Caco-2 (cell line): ENCODE measurements at regions not wholly inside any gene's neighbourhood (a gene's known extent, or its start where the extent isn't known, plus 50 kb on each side); places are given as distances from the start of the nearest gene placed in this dataset.

Experiments
- BruUV-seq: library from RNA; stranded (reverse); fragments of 400-500 nt; replicated peaks from 2 replicates; lab custom pipeline; 2021; lab: Mats Ljungman, UMichigan
- CTCF ChIA-PET: fragments of 300-600 bp; sonication (Branson Sonifier 250); formaldehyde crosslinking; loops from one replicate; lab custom pipeline; 2022; ENCODE audit warnings: antibody characterized with exemption; lab: Charles Lee
- POLR2A ChIA-PET: fragments of 300-600 bp; sonication (Branson Sonifier 250); formaldehyde crosslinking; loops from one replicate; lab custom pipeline; 2022; ENCODE audit warnings: antibody characterized with exemption; lab: Charles Lee
- DNase-seq, 2 experiments: peaks; one replicate each; pipeline versions ENCODE4 v3.0.0 to v3.0.0-alpha.2; 2020 to 2022
- H3K27me3 ChIP-seq: replicated peaks from 2 replicates; pipeline ENCODE4 v1.6.0; 2011; ENCODE audit warnings: low read length; ENCODE audit not compliant: control insufficient read depth, insufficient read depth
- H3K36me3 ChIP-seq: 2 replicates; pipeline ENCODE4 v1.5.1; 2011; ENCODE audit warnings: low read length; ENCODE audit not compliant: control insufficient read depth, insufficient read depth
- H3K4me1 ChIP-seq: fragments of 250-450 bp; sonication (Bioruptor Pico); 2 replicates; pipeline ENCODE4 v1.5.1; 2020; ENCODE audit warnings: mild to moderate bottlenecking
- H3K4me3 ChIP-seq: 2 replicates; pipeline ENCODE4 v1.5.1; 2011; ENCODE audit warnings: low read depth, mild to moderate bottlenecking, control low read depth, low read length
- H3K9me3 ChIP-seq: fragments of 250-450 bp; sonication (Bioruptor Pico); 2 replicates; pipeline ENCODE4 v1.5.1; 2020; ENCODE audit warnings: mild to moderate bottlenecking, moderate library complexity
- H3K27ac Mint-ChIP-seq: one replicate; pipeline ENCODE4 v1.8.0; 2022; ENCODE audit warnings: mixed read lengths; ENCODE audit not compliant: unreplicated experiment
- H3K27me3 Mint-ChIP-seq: one replicate; pipeline ENCODE4 v1.8.0; 2022; ENCODE audit warnings: mixed read lengths; ENCODE audit not compliant: insufficient read depth, unreplicated experiment
- H3K36me3 Mint-ChIP-seq: one replicate; pipeline ENCODE4 v1.8.0; 2022; ENCODE audit warnings: mild to moderate bottlenecking, mixed read lengths; ENCODE audit not compliant: insufficient read depth, unreplicated experiment
- H3K4me1 Mint-ChIP-seq: one replicate; pipeline ENCODE4 v1.8.0; 2022; ENCODE audit warnings: low read depth, mixed read lengths; ENCODE audit not compliant: unreplicated experiment
- H3K4me3 Mint-ChIP-seq: one replicate; pipeline ENCODE4 v1.8.0; 2022; ENCODE audit warnings: mild to moderate bottlenecking, moderate library complexity, mixed read lengths; ENCODE audit not compliant: unreplicated experiment
- H3K9me3 Mint-ChIP-seq: one replicate; pipeline ENCODE4 v1.8.0; 2022; ENCODE audit warnings: mixed read lengths; ENCODE audit not compliant: unreplicated experiment
- CTCF ChIP-seq, 2 experiments: fragments of 200-600 bp in 1 of 2; IDR thresholded peaks; 1 replicate in 1 of 2; 2 replicates in 1 of 2; pipeline versions ENCODE4 v1.5.1 to v1.8.0; 2011 to 2022; ENCODE audit warnings: antibody characterized with exemption in 1 of 2, control low read depth in 1 of 2, inconsistent platforms in 1 of 2, low read depth in 1 of 2, low read length in 1 of 2, mild to moderate bottlenecking in 1 of 2, moderate library complexity in 1 of 2; ENCODE audit not compliant: insufficient read depth in 1 of 2, severe bottlenecking in 1 of 2, unreplicated experiment in 1 of 2
- intact Hi-C: fragments of 100-400 bp; cut with micrococcal nuclease; formaldehyde crosslinking; loops from one replicate; pipeline ENCODE4 v1.10.0; 2022; ENCODE audit not compliant: unreplicated experiment

- no peaks in the 10 kb centered on the region for H3K27me3 ChIP-seq
- no peaks in the 10 kb centered on the region for H3K4me1 ChIP-seq
- H3K4me1 Mint-ChIP-seq = no peaks in the 10 kb centered on the region
- H3K36me3 ChIP-seq = no peaks in the 10 kb centered on the region
- CTCF ChIA-PET = no interaction called here
- no peak overlapping the region for H3K4me3 Mint-ChIP-seq
- no peak overlapping the region for H3K4me3 ChIP-seq
- intact Hi-C loops = no loop called here
- no peaks in the 10 kb centered on the region for H3K9me3 ChIP-seq
- H3K36me3 Mint-ChIP-seq = no peaks in the 10 kb centered on the region
- H3K27ac Mint-ChIP-seq = no peak overlapping the region
- POLR2A ChIA-PET = no interaction called here
- DNase-seq = no peak
- no peak for TF ChIP-seq CTCF (IDR thresholded peaks at IDR 0.05; ENCODE audit: insufficient read depth in 1 of 2, low read depth in 1 of 2, low read length in 1 of 2, severe bottlenecking in 1 of 2, unreplicated experiment in 1 of 2)
- no TSS peak for BruUV-seq
- no peaks in the 10 kb centered on the region for H3K27me3 Mint-ChIP-seq
- H3K9me3 Mint-ChIP-seq = peaks cover 10% of the 10 kb centered on the region
Measured at GRCh38 chr4:189021831-189022230, 882.6 kb downstream of the TRIML1 start.

- DNase-seq = no peak
- H3K27me3 ChIP-seq = no peaks in the 10 kb centered on the region
- Mint-ChIP-seq H3K4me3 (no peak overlapping the region), H3K27me3 (no peaks in the 10 kb centered on the region), H3K36me3 (no peaks in the 10 kb centered on the region), H3K4me1 (no peaks in the 10 kb centered on the region), H3K27ac (no peak overlapping the region), H3K9me3 (peaks cover 10% of the 10 kb centered on the region)
- no peak overlapping the region for H3K4me3 ChIP-seq
- H3K9me3 ChIP-seq = no peaks in the 10 kb centered on the region
- no TSS peak for BruUV-seq
- TF ChIP-seq CTCF (IDR thresholded peaks at IDR 0.05; ENCODE audit: insufficient read depth in 1 of 2, low read depth in 1 of 2, low read length in 1 of 2, severe bottlenecking in 1 of 2, unreplicated experiment in 1 of 2) = no peak
- POLR2A ChIA-PET = no interaction called here
- H3K36me3 ChIP-seq = no peaks in the 10 kb centered on the region
- CTCF ChIA-PET = no interaction called here
- intact Hi-C loops = no loop called here
- no peaks in the 10 kb centered on the region for H3K4me1 ChIP-seq
Measured at GRCh38 chr4:189022440-189023035, 883.3 kb downstream of the TRIML1 start.

- Histone ChIP-seq H3K36me3 (no peaks in the 10 kb centered on the region), H3K4me1 (no peaks in the 10 kb centered on the region), H3K9me3 (no peaks in the 10 kb centered on the region), H3K27me3 (no peaks in the 10 kb centered on the region), H3K4me3 (no peak overlapping the region)
- Mint-ChIP-seq H3K9me3 (no peaks in the 10 kb centered on the region), H3K4me3 (no peak overlapping the region), H3K36me3 (no peaks in the 10 kb centered on the region), H3K27ac (no peak overlapping the region), H3K4me1 (no peaks in the 10 kb centered on the region), H3K27me3 (peaks cover 3% of the 10 kb centered on the region)
- CTCF ChIA-PET = no interaction called here
- no peak for DNase-seq
- intact Hi-C loops = no loop called here
- no peak for TF ChIP-seq CTCF (IDR thresholded peaks at IDR 0.05; ENCODE audit: insufficient read depth in 1 of 2, low read depth in 1 of 2, low read length in 1 of 2, severe bottlenecking in 1 of 2, unreplicated experiment in 1 of 2)
- BruUV-seq = no TSS peak
- POLR2A ChIA-PET = no interaction called here
Measured at GRCh38 chr4:189029976-189030504, 890.8 kb downstream of the TRIML1 start.
